ENCODE measurements at regions not wholly inside any gene's neighbourhood (a gene's known extent, or its start where the extent isn't known, plus 50 kb on each side); places are given as distances from the start of the nearest gene placed in this dataset.
"Not testable (repeated sequence)": the region's sequence is repeated elsewhere in the genome, so short reads cannot be mapped to it uniquely, and the experiment has no call there.

DNA sequence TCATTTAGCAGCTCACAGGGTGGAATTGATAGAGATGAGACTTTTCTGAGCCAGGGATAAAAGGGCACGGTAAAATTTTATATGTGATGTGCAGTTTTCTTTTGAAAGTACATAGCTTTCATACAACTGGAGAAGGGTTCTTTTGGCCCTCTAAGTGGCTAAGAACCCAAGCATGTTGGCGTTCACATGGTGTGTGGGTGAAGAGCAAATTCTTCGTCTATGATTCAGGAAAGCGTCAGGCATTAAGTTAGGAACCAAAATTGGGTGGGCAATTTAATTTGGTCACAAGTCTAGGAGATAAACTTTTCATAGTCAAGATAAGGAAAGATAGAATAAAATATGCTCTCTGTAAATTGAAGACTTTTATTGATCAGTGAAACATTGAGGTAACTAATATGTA is 153.9 kb downstream of the UTRN start:
- FAIRE-seq = no peak
- intact Hi-C loops (cut with DNase I) = no loop called here

GRCh38 chr6:144441801-144442200 is 156.7 kb downstream of the UTRN start:
- H3K27ac ChIP-seq; ATAC-seq; FAIRE-seq; H3K4me3 ChIP-seq; H3K4me1 ChIP-seq; H3K9me3 ChIP-seq; DNase-seq; intact Hi-C loops (cut with DNase I); H3K27me3 ChIP-seq: not testable (repeated sequence)
- peaks cover 4 to 51% (median 31%) of the 10 kb centered on the region in 3 donors for H3K36me3 ChIP-seq
- WGBS, 2 donors = 99% methylated on average over 3 of the region's 3 CpGs

More for the DNA sequence above, 153.9 kb downstream of the UTRN start:
- Histone ChIP-seq H3K27me3 (no peaks in the 10 kb centered on the region), H3K27ac (no peak overlapping the region), H3K4me3 (no peak overlapping the region), H3K9me3 (no peaks in the 10 kb centered on the region), H3K4me1 (peaks cover 0 to 6% (median 5%) of the 10 kb centered on the region in 3 donors), H3K36me3 (peaks cover 4 to 54% (median 36%) of the 10 kb centered on the region in 3 donors)
- ATAC-seq = no peak
- DNase-seq = no peak
- TF ChIP-seq CTCF (IDR thresholded peaks at IDR 0.05) = no peak
- 95 to 100% methylated on average over 4 of the region's 4 CpGs for WGBS, 2 donors

DNA sequence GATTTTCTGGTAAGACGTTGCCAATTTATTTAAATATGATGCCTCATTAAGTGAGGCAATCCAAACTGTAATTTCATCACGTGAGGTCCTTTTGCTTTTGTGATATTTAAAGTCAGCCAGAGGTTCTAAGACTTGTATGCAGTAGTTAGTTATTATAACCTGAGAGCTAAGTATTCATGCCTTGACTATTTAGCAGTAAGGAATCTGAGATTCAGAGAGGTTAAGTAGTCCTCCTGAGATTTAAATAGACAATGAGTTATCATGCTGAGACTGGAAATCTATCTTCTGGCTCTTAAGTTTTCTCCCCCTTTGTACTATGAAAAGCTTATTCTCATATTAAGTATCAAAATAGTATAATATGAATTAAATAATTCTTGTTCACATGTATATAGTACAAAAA is 158.0 kb downstream of the UTRN start:
- 57 to 71% methylated on average over 2 of the region's 2 CpGs for WGBS, 2 donors
- no peak overlapping the region for H3K27ac ChIP-seq
- ATAC-seq (no peak), FAIRE-seq (no peak), DNase-seq (no peak)
- no peaks in the 10 kb centered on the region for H3K27me3 ChIP-seq
- no peak for TF ChIP-seq CTCF (IDR thresholded peaks at IDR 0.05)
- intact Hi-C loops (cut with DNase I) = no loop called here
- no peaks in the 10 kb centered on the region for H3K9me3 ChIP-seq
- peaks cover 0 to 3% (median 2%) of the 10 kb centered on the region in 3 donors for H3K4me1 ChIP-seq
- H3K36me3 ChIP-seq = peaks cover 4 to 50% (median 33%) of the 10 kb centered on the region in 3 donors
- H3K4me3 ChIP-seq = no peak overlapping the region

DNA sequence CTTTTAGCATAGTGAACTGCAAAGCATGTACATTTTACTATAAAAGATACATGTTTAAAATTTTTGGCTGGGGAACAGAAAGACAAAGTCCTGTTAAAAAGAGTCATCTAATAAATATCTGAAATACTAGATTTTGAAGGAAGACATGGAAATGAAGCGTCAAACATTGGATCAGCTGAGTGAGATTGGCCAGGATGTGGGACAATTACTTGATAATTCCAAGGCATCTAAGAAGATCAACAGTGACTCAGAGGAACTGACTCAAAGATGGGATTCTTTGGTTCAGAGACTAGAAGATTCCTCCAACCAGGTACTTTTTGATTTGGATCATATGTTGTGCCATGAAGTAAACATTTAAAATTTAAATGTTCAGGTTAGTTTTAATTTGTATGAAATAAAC is 162.3 kb downstream of the UTRN start:
- Histone ChIP-seq H3K4me3 (no peak overlapping the region), H3K27me3 (no peaks in the 10 kb centered on the region), H3K27ac (no peak overlapping the region), H3K36me3 (peaks cover 0 to 34% (median 5%) of the 10 kb centered on the region in 3 donors), H3K4me1 (no peaks in the 10 kb centered on the region), H3K9me3 (no peaks in the 10 kb centered on the region)
- no peak for ATAC-seq
- intact Hi-C loops (cut with DNase I) = no loop called here
- 94 to 96% methylated on average over 1 of the region's 1 CpG for WGBS, 2 donors
- FAIRE-seq = no peak
- DNase-seq = no peak
- TF ChIP-seq CTCF (IDR thresholded peaks at IDR 0.05) = no peak

DNA sequence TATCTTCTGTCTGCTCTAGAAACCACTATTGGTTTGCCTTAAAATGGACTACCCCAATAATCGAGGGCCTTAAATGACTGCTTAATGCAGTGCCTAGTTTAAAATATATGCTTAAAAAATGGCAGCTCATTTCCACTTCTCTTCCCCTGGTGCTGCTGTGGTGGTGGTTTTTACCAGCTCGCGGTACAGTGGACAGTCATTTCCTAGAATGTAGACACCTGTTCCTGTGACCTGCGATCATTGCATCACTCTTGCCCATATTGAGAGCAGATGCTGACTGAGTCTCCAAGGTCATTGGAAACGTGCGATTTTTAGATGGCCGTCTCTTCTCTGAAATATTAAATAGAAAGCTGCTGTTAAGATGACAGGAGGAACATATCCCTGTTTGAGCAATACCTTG is 164.1 kb downstream of the UTRN start:
- no peaks in the 10 kb centered on the region for H3K9me3 ChIP-seq
- ATAC-seq (no peak), FAIRE-seq (no peak), DNase-seq (no peak)
- no peak overlapping the region for H3K27ac ChIP-seq
- intact Hi-C loops (cut with DNase I) = no loop called here
- no peak for TF ChIP-seq CTCF (IDR thresholded peaks at IDR 0.05)
- no peak overlapping the region for H3K4me3 ChIP-seq
- WGBS, 2 donors = 86 to 91% methylated on average over 7 of the region's 7 CpGs
- no peaks in the 10 kb centered on the region for H3K27me3 ChIP-seq
- peaks cover 0 to 34% (median 5%) of the 10 kb centered on the region in 3 donors for H3K36me3 ChIP-seq
- no peaks in the 10 kb centered on the region for H3K4me1 ChIP-seq
